Ecto neural progenitor cell (in vitro differentiated cells): ENCODE measurements at regions not wholly inside any gene's neighbourhood (a gene's known extent, or its start where the extent isn't known, plus 50 kb on each side); places are given as distances from the start of the nearest gene placed in this dataset.

Source experiments
- DNase-seq: peaks from one replicate; pipeline ENCODE4 v3.0.0-alpha.2; 2018; ENCODE audit warnings: low spot score

GRCh38 chr12:98064501-98064900 is 450.9 kb upstream of the TMPO start:
- no peak for DNase-seq

- no peak for DNase-seq
Observed at GRCh38 chr12:98067795-98068194, 447.6 kb upstream of the TMPO start.

- DNase-seq = no peak
Observed at GRCh38 chr12:98073610-98074009, 441.8 kb upstream of the TMPO start.

- no peak for DNase-seq
Observed at GRCh38 chr12:98074286-98074685, 441.1 kb upstream of the TMPO start.

- no peak for DNase-seq
Observed at GRCh38 chr12:98084391-98084790, 431.0 kb upstream of the TMPO start.

- DNase-seq = no peak
Observed at GRCh38 chr12:98085046-98085755, 430.2 kb upstream of the TMPO start.

GRCh38 chr12:98090731-98091130 is 424.7 kb upstream of the TMPO start:
- no peak for DNase-seq

GRCh38 chr12:98096436-98096835 is 419.0 kb upstream of the TMPO start:
- no peak for DNase-seq

GRCh38 chr12:98106031-98106683 is 409.2 kb upstream of the TMPO start:
- no peak for DNase-seq

- no peak for DNase-seq
Observed at GRCh38 chr12:98109266-98109665, 406.1 kb upstream of the TMPO start.

- no peak for DNase-seq
Observed at GRCh38 chr12:98110536-98110935, 404.9 kb upstream of the TMPO start.

GRCh38 chr12:98113548-98113947 is 401.8 kb upstream of the TMPO start:
- no peak for DNase-seq

GRCh38 chr12:98121963-98122362 is 393.4 kb upstream of the TMPO start:
- DNase-seq = no peak

GRCh38 chr12:98123021-98123461 is 392.3 kb upstream of the TMPO start:
- no peak for DNase-seq

- DNase-seq = no peak
Observed at GRCh38 chr12:98126637-98127335, 388.6 kb upstream of the TMPO start.

- DNase-seq = no peak
Observed at GRCh38 chr12:98127336-98127679, 388.1 kb upstream of the TMPO start.

GRCh38 chr12:98127854-98128253 is 387.5 kb upstream of the TMPO start:
- no peak for DNase-seq

- DNase-seq = no peak
Observed at GRCh38 chr12:98136544-98136943, 378.8 kb upstream of the TMPO start.

GRCh38 chr12:98137278-98137677 is 378.1 kb upstream of the TMPO start:
- no peak for DNase-seq

GRCh38 chr12:98144953-98145352 is 370.4 kb upstream of the TMPO start:
- no peak for DNase-seq

- no peak for DNase-seq
Observed at GRCh38 chr12:98146043-98146442, 369.3 kb upstream of the TMPO start.

GRCh38 chr12:98146487-98146886 is 368.9 kb upstream of the TMPO start:
- DNase-seq = no peak

- no peak for DNase-seq
Observed at GRCh38 chr12:98149270-98149669, 366.1 kb upstream of the TMPO start.
